Liver (tissue), 8 donors: ENCODE measurements at regions not wholly inside any gene's neighbourhood (a gene's known extent, or its start where the extent isn't known, plus 50 kb on each side); places are given as distances from the start of the nearest gene placed in this dataset.

Source experiments
- DNase-seq: peaks from one replicate; pipeline ENCODE4 v3.0.0-alpha.2; 2017; ENCODE audit warnings: low spot score
- H3K27ac ChIP-seq, 2 donors: one replicate each; pipeline ENCODE4 v1.7.0; 2013; ENCODE audit warnings: inconsistent platforms in 2 of 2, low read length in 2 of 2, control low read depth in 1 of 2, low read depth in 1 of 2, mild to moderate bottlenecking in 1 of 2
- H3K27me3 ChIP-seq, 4 donors: one replicate each; pipeline versions ENCODE4 v1.6.1 to v1.7.0; 2013; ENCODE audit warnings: low read length in 3 of 4, inconsistent platforms in 1 of 4, mild to moderate bottlenecking in 1 of 4, moderate library complexity in 1 of 4; ENCODE audit not compliant: control insufficient read depth in 4 of 4, insufficient read depth in 4 of 4
- H3K36me3 ChIP-seq, 4 donors: one replicate each; pipeline versions ENCODE4 v1.6.1 to v1.7.0; 2013; ENCODE audit warnings: low read length in 3 of 4, mild to moderate bottlenecking in 3 of 4, low read depth in 1 of 4, moderate library complexity in 1 of 4; ENCODE audit not compliant: control insufficient read depth in 4 of 4, insufficient read depth in 3 of 4
- H3K4me1 ChIP-seq, 4 donors: one replicate each; pipeline versions ENCODE4 v1.6.1 to v1.7.0; 2013; ENCODE audit warnings: low read length in 3 of 4, mild to moderate bottlenecking in 3 of 4, moderate library complexity in 1 of 4; ENCODE audit not compliant: control insufficient read depth in 4 of 4, insufficient read depth in 4 of 4
- H3K4me3 ChIP-seq, 3 donors: one replicate each; pipeline versions ENCODE4 v1.6.1 to v1.7.0; 2013; ENCODE audit warnings: low read length in 3 of 3, control low read depth in 1 of 3, low read depth in 1 of 3, mild to moderate bottlenecking in 1 of 3
- H3K9ac ChIP-seq, 2 donors: one replicate each; pipeline ENCODE4 v1.7.0; 2013; ENCODE audit warnings: low read length in 2 of 2, mild to moderate bottlenecking in 2 of 2, moderate library complexity in 2 of 2, control low read depth in 1 of 2, low read depth in 1 of 2
- H3K9me3 ChIP-seq, 4 donors: one replicate each; pipeline versions ENCODE4 v1.6.1 to v1.7.0; 2013; ENCODE audit warnings: low read length in 3 of 4; ENCODE audit not compliant: control insufficient read depth in 4 of 4
- EGR1 ChIP-seq, 2 donors: IDR thresholded peaks; 2 replicates each; pipeline ENCODE4 v1.6.1; 2016 to 2018; ENCODE audit warnings: antibody characterized with exemption in 2 of 2, low read depth in 2 of 2
- FOXA1 ChIP-seq: IDR thresholded peaks from 2 replicates; pipeline ENCODE4 v1.6.1; 2016; ENCODE audit warnings: antibody characterized with exemption
- FOXA2 ChIP-seq: IDR thresholded peaks from 2 replicates; pipeline ENCODE4 v1.6.1; 2016; ENCODE audit warnings: antibody characterized with exemption
- GABPA ChIP-seq, 2 donors: IDR thresholded peaks in 1 of 2; conservative IDR thresholded peaks in 1 of 2; 2 replicates each; pipeline ENCODE4 v1.6.1; 2016; ENCODE audit warnings: antibody characterized with exemption in 2 of 2, mild to moderate bottlenecking in 1 of 2, moderate library complexity in 1 of 2
- HNF4A ChIP-seq, 2 donors: conservative IDR thresholded peaks; 2 replicates each; pipeline ENCODE4 v1.6.1; 2016; ENCODE audit warnings: antibody characterized with exemption in 2 of 2, mild to moderate bottlenecking in 2 of 2
- HNF4G ChIP-seq: IDR thresholded peaks from 2 replicates; pipeline ENCODE4 v1.6.1; 2016; ENCODE audit warnings: antibody characterized with exemption
- JUND ChIP-seq, 2 donors: IDR thresholded peaks; 2 replicates each; pipeline ENCODE4 v1.6.1; 2016; ENCODE audit warnings: antibody characterized with exemption in 2 of 2
- NR2F2 ChIP-seq: IDR thresholded peaks from 2 replicates; pipeline ENCODE4 v1.6.1; 2016; ENCODE audit warnings: antibody characterized with exemption
- RAD21 ChIP-seq, 2 donors: IDR thresholded peaks; 2 replicates each; pipeline ENCODE4 v1.6.1; 2016; ENCODE audit warnings: antibody characterized with exemption in 2 of 2, mild to moderate bottlenecking in 2 of 2
- RXRA ChIP-seq, 2 donors: IDR thresholded peaks; 2 replicates each; pipeline ENCODE4 v1.6.1; 2017 to 2018; ENCODE audit warnings: antibody characterized with exemption in 2 of 2, mild to moderate bottlenecking in 1 of 2
- SP1 ChIP-seq: IDR thresholded peaks from 2 replicates; pipeline ENCODE4 v1.6.1; 2018; ENCODE audit warnings: antibody characterized with exemption, mild to moderate bottlenecking
- TAF1 ChIP-seq: conservative IDR thresholded peaks from 2 replicates; pipeline ENCODE4 v1.6.1; 2016; ENCODE audit warnings: antibody characterized with exemption, mild to moderate bottlenecking
- YY1 ChIP-seq: IDR thresholded peaks from 2 replicates; pipeline ENCODE4 v1.6.1; 2016; ENCODE audit warnings: antibody characterized with exemption, mild to moderate bottlenecking
- WGBS: extraction: QIAGEN DNeasy Blood & Tissue Kit; methylation state at CpG from one replicate; pipeline ENCODE4 v1.1.7; 2013; 5-methylcytosine and 5-hydroxymethylcytosine counted together
- TF ChIP-seq, protein P1 (sequence below): IDR thresholded peaks from 2 replicates; pipeline ENCODE4 v1.6.1; 2016; ENCODE audit warnings: antibody characterized with exemption, mild to moderate bottlenecking
- TF ChIP-seq, protein P2 (sequence below): IDR thresholded peaks from 2 replicates; pipeline ENCODE4 v1.6.1; 2016; ENCODE audit warnings: antibody characterized with exemption
- TF ChIP-seq, protein P3 (sequence below): IDR thresholded peaks from 2 replicates; pipeline ENCODE4 v1.6.1; 2016; ENCODE audit warnings: antibody characterized with exemption
- TF ChIP-seq, protein P4 (sequence below): IDR thresholded peaks from 2 replicates; pipeline ENCODE4 v1.6.1; 2016; ENCODE audit warnings: antibody characterized with exemption
- TF ChIP-seq, protein P5 (sequence below): fragments of 150-350 bp; IDR thresholded peaks from 2 replicates; pipeline ENCODE4 v1.5.1; 2017; ENCODE audit warnings: improper control_type of control experiment, low read depth, low read length; ENCODE audit not compliant: missing input control
- donor health status: healthy.
- donor health status: healthy.
- donor health status: healthy.
- donor health status: healthy.
- donor health status: healthy.

DNA sequence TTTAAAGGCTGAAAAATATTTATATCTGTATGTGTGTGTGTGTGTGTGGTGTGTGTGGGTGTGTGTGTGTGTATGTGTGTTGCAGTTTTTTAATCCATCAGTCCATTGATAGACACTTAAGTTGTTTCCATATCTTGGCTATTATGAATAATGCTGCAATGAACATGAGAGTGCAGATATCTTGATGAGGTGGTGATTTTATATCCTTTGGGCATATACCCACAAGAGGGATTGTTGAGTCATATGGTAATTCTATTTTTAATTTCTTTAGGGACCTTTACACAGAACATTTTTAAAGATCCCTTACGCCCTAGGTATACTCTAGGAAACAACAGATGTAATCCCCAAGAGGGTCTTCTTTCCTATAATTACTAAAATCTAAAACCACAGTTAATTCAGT is 154.5 kb upstream of the CLEC14A start:
- DNase-seq: no peak
- Histone ChIP-seq H3K4me1 (no peaks in the 10 kb centered on the region), H3K9ac (no peak overlapping the region), H3K27me3 (no peaks in the 10 kb centered on the region), H3K27ac (no peak overlapping the region), H3K4me3 (no peak overlapping the region), H3K36me3 (no peaks in the 10 kb centered on the region), H3K9me3 (no peaks in the 10 kb centered on the region)
- TF ChIP-seq GABPA (IDR thresholded peaks at IDR 0.05 in 1 of 2, conservative IDR thresholded peaks at IDR 0.05 in 1 of 2) (no peak), NR2F2 (no peak), YY1 (no peak), EGR1 (IDR thresholded peaks at IDR 0.05; ENCODE audit: low read depth in 2 of 2) (no peak), JUND (IDR thresholded peaks at IDR 0.05) (no peak), RAD21 (IDR thresholded peaks at IDR 0.05) (no peak)
- TF ChIP-seq, protein P1, sequence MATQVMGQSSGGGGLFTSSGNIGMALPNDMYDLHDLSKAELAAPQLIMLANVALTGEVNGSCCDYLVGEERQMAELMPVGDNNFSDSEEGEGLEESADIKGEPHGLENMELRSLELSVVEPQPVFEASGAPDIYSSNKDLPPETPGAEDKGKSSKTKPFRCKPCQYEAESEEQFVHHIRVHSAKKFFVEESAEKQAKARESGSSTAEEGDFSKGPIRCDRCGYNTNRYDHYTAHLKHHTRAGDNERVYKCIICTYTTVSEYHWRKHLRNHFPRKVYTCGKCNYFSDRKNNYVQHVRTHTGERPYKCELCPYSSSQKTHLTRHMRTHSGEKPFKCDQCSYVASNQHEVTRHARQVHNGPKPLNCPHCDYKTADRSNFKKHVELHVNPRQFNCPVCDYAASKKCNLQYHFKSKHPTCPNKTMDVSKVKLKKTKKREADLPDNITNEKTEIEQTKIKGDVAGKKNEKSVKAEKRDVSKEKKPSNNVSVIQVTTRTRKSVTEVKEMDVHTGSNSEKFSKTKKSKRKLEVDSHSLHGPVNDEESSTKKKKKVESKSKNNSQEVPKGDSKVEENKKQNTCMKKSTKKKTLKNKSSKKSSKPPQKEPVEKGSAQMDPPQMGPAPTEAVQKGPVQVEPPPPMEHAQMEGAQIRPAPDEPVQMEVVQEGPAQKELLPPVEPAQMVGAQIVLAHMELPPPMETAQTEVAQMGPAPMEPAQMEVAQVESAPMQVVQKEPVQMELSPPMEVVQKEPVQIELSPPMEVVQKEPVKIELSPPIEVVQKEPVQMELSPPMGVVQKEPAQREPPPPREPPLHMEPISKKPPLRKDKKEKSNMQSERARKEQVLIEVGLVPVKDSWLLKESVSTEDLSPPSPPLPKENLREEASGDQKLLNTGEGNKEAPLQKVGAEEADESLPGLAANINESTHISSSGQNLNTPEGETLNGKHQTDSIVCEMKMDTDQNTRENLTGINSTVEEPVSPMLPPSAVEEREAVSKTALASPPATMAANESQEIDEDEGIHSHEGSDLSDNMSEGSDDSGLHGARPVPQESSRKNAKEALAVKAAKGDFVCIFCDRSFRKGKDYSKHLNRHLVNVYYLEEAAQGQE: no peak
- WGBS: 94% methylated on average over 1 of the region's 1 CpG

DNA sequence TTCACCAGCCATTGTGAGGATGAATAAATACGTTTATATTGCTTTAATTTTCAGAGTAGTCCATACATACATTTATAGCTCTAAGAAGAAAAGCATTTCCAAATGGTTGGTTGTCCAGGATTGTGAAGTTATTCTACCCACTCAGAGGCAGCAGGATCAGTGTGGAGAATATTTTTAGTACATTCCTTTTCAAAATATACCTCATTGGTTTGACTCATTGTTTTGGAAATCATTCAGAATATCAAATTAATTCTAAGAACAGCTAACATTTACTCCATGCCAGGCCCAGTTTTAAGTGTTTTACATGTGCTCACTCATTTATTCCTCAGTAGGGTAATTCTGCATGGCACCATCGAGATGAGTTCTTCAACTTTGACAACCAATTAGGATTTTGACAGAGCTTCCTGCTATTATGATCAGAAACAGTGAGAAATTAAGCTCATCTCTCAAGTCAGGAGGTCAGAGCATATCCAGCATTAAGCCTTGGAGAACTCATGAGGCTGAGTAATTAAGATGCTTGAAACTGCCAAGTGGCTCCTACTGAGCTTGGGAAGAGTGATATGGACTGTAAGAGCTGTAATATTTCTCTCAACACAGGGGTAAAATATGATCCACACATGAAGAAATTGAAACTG is 153.3 kb upstream of the CLEC14A start:
- Histone ChIP-seq H3K4me3 (no peak overlapping the region), H3K9me3 (no peaks in the 10 kb centered on the region), H3K36me3 (no peaks in the 10 kb centered on the region), H3K27me3 (no peaks in the 10 kb centered on the region), H3K4me1 (no peaks in the 10 kb centered on the region), H3K27ac (no peak overlapping the region), H3K9ac (no peak overlapping the region)
- WGBS: 67% methylated on average over 2 of the region's 2 CpGs
- no peak for DNase-seq
- TF ChIP-seq HNF4G: no peak
- no peak for TF ChIP-seq JUND (IDR thresholded peaks at IDR 0.05)
- no peak for TF ChIP-seq EGR1 (IDR thresholded peaks at IDR 0.05; ENCODE audit: low read depth in 2 of 2)
- TF ChIP-seq, protein P1: no peak
- no peak for TF ChIP-seq RAD21 (IDR thresholded peaks at IDR 0.05)
- TF ChIP-seq FOXA2: no peak
- no peak for TF ChIP-seq YY1
- TF ChIP-seq FOXA1: no peak
- TF ChIP-seq, protein P2, sequence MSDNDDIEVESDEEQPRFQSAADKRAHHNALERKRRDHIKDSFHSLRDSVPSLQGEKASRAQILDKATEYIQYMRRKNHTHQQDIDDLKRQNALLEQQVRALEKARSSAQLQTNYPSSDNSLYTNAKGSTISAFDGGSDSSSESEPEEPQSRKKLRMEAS: no peak
- TF ChIP-seq, protein P3, sequence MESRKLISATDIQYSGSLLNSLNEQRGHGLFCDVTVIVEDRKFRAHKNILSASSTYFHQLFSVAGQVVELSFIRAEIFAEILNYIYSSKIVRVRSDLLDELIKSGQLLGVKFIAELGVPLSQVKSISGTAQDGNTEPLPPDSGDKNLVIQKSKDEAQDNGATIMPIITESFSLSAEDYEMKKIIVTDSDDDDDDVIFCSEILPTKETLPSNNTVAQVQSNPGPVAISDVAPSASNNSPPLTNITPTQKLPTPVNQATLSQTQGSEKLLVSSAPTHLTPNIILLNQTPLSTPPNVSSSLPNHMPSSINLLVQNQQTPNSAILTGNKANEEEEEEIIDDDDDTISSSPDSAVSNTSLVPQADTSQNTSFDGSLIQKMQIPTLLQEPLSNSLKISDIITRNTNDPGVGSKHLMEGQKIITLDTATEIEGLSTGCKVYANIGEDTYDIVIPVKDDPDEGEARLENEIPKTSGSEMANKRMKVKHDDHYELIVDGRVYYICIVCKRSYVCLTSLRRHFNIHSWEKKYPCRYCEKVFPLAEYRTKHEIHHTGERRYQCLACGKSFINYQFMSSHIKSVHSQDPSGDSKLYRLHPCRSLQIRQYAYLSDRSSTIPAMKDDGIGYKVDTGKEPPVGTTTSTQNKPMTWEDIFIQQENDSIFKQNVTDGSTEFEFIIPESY: no peak
- no peak for TF ChIP-seq SP1
- no peak for TF ChIP-seq GABPA (IDR thresholded peaks at IDR 0.05 in 1 of 2, conservative IDR thresholded peaks at IDR 0.05 in 1 of 2)
- TF ChIP-seq TAF1: no peak
- TF ChIP-seq HNF4A (conservative IDR thresholded peaks at IDR 0.05): no peak
- no peak for TF ChIP-seq NR2F2
- TF ChIP-seq, protein P4, sequence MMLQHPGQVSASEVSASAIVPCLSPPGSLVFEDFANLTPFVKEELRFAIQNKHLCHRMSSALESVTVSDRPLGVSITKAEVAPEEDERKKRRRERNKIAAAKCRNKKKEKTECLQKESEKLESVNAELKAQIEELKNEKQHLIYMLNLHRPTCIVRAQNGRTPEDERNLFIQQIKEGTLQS: no peak
- TF ChIP-seq, protein P5, sequence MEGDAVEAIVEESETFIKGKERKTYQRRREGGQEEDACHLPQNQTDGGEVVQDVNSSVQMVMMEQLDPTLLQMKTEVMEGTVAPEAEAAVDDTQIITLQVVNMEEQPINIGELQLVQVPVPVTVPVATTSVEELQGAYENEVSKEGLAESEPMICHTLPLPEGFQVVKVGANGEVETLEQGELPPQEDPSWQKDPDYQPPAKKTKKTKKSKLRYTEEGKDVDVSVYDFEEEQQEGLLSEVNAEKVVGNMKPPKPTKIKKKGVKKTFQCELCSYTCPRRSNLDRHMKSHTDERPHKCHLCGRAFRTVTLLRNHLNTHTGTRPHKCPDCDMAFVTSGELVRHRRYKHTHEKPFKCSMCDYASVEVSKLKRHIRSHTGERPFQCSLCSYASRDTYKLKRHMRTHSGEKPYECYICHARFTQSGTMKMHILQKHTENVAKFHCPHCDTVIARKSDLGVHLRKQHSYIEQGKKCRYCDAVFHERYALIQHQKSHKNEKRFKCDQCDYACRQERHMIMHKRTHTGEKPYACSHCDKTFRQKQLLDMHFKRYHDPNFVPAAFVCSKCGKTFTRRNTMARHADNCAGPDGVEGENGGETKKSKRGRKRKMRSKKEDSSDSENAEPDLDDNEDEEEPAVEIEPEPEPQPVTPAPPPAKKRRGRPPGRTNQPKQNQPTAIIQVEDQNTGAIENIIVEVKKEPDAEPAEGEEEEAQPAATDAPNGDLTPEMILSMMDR: no peak
- TF ChIP-seq RXRA (IDR thresholded peaks at IDR 0.05): no peak
